Activated CD8-positive, alpha-beta T cell treated with anti-CD3 and anti-CD28 coated beads, Interleukin-2, amount 10 ng/mL, durations not matched to agents 7 days and 5 days (primary cell): ENCODE measurements at regions not wholly inside any gene's neighbourhood (a gene's known extent, or its start where the extent isn't known, plus 50 kb on each side); places are given as distances from the start of the nearest gene placed in this dataset.
"Not testable (repeated sequence)": the region's sequence is repeated elsewhere in the genome, so short reads cannot be mapped to it uniquely, and the experiment has no call there.

Source experiments
- ATAC-seq: fragments of 150-1000 bp; cut with Tn5 transposase; one replicate; pipeline ENCODE4 v1.10.0; 2021; ENCODE audit warnings: moderate library complexity
- CTCF ChIA-PET: fragments of 350-600 bp; sonication (Branson Sonifier 250); formaldehyde crosslinking; loops from one replicate; lab custom pipeline; 2021; ENCODE audit warnings: antibody characterized with exemption; lab: Charles Lee
- POLR2A ChIA-PET: fragments of 350-600 bp; sonication (Branson Sonifier 250); formaldehyde crosslinking; loops from one replicate; lab custom pipeline; 2021; ENCODE audit warnings: antibody characterized with exemption; lab: Charles Lee
- DNase-seq: peaks from one replicate; pipeline ENCODE4 v3.0.0-alpha.2; 2020
- H3K27ac Mint-ChIP-seq: one replicate; pipeline ENCODE4 v1.8.0; 2021; ENCODE audit warnings: mild to moderate bottlenecking, mixed read lengths
- H3K27me3 Mint-ChIP-seq: one replicate; pipeline ENCODE4 v1.8.0; 2021; ENCODE audit warnings: low read depth, mixed read lengths
- H3K36me3 Mint-ChIP-seq: one replicate; pipeline ENCODE4 v1.8.0; 2021; ENCODE audit warnings: low read depth, mixed read lengths
- H3K4me1 Mint-ChIP-seq: one replicate; pipeline ENCODE4 v1.8.0; 2021; ENCODE audit warnings: low read depth, mixed read lengths
- H3K4me3 Mint-ChIP-seq: one replicate; pipeline ENCODE4 v1.8.0; 2021; ENCODE audit warnings: mild to moderate bottlenecking, mixed read lengths
- H3K9me3 Mint-ChIP-seq: one replicate; pipeline ENCODE4 v1.8.0; 2022; ENCODE audit warnings: mixed read lengths; ENCODE audit not compliant: insufficient read depth

DNA sequence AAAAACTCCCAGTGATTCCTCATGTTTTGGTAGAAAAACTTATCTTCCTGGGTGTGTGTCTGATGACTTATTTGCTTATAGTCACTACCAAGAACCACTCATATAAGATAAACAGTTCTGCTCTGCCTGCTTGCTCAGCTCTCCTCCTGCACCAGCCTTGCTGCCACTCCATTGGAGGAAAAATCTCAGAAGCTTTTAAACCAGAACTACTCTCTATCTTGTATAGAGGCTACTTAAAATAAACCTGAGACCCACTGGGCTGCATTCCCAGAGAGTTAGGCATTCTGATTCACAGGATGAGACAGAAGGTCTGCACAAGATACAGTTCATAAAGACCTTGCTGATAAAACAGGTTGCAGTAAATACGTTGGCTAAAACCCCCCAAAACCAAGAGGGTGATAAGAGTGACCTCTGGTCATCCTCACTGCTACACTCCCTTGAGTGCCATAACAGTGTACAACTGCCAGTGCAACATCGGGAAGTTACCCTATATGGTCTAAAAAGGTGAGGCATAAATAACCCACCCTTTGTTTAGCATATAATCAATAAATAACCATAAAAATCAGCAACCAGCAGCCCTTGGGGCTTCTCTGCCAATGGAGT lies 728.3 kb downstream of the EPHA7 start:
- ATAC-seq (no peak), DNase-seq (no peak)
- Mint-ChIP-seq H3K9me3 (no peaks in the 10 kb centered on the region), H3K4me1 (no peaks in the 10 kb centered on the region), H3K27ac (no peak overlapping the region), H3K27me3 (no peaks in the 10 kb centered on the region), H3K4me3 (no peak overlapping the region), H3K36me3 (no peaks in the 10 kb centered on the region)
- ChIA-PET CTCF (no interaction called here), POLR2A (no interaction called here)

DNA sequence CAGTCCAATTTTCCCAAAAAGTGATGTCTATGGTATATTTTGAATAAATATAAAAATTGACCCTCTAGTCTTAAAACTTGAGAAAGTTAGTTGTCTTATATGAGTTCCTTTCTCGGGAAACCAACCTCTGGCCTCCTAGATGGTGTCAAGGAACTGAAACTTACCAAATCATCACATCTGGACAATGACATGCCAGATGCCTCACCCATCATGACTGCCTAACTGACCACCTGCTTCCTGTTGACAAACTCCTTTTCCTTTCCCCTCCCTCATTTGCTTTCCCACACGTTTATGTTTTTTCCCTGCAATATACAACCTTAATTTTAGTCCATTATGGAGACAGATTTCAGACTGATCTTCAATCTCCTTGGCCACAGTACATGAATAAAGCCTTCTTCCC lies 731.0 kb downstream of the EPHA7 start:
- no peaks in the 10 kb centered on the region for H3K36me3 Mint-ChIP-seq
- no peak overlapping the region for H3K27ac Mint-ChIP-seq
- no peaks in the 10 kb centered on the region for H3K9me3 Mint-ChIP-seq
- no peak for DNase-seq
- ATAC-seq, result no peak
- CTCF ChIA-PET, result no interaction called here
- H3K27me3 Mint-ChIP-seq, result no peaks in the 10 kb centered on the region
- POLR2A ChIA-PET, result no interaction called here
- no peaks in the 10 kb centered on the region for H3K4me1 Mint-ChIP-seq
- no peak overlapping the region for H3K4me3 Mint-ChIP-seq

DNA sequence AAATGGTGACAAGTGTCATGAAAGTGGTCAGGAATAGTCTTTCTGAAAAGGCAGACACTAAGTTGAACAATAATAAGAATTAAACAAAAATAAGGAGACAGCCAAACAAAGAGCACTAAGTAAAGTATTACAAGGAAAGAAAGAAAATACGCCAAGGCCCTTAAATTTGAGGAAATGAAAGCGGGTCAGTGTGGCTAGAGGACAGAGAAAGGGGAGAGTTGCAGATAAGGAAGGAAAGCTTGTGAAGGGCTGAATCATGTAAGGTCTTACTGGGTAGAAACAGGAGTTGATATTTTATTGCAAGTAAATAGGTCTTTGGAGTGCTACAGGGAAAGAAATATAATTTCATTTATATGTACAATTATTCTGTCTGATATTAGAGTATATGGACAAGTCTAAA lies 732.1 kb downstream of the EPHA7 start:
- POLR2A ChIA-PET, result no interaction called here
- CTCF ChIA-PET, result no interaction called here
- Mint-ChIP-seq H3K9me3 (no peaks in the 10 kb centered on the region), H3K36me3 (no peaks in the 10 kb centered on the region), H3K4me1 (no peaks in the 10 kb centered on the region), H3K27ac (no peak overlapping the region), H3K27me3 (no peaks in the 10 kb centered on the region), H3K4me3 (no peak overlapping the region)
- DNase-seq, result no peak
- ATAC-seq, result no peak

DNA sequence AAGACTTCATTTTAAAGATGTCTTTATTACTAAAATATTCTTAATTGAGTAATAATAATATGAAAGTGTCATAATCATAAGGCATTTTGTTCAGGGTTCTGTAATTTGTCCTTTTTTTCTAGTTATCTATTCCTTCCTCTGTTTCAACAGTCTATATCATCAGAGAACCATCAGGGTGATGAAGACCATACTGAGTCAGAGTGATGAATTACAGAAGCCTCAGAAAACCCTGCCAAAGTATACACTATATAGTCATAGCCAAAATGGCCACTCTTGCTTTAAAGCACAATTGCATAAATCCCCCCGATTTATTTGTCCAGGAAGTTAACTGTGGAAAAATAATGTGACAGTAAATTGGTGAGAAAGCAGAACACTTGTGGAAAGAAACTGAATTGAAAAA lies 735.0 kb downstream of the EPHA7 start:
- no peak overlapping the region for H3K4me3 Mint-ChIP-seq
- H3K4me1 Mint-ChIP-seq, result no peaks in the 10 kb centered on the region
- H3K36me3 Mint-ChIP-seq, result no peaks in the 10 kb centered on the region
- no peak overlapping the region for H3K27ac Mint-ChIP-seq
- ChIA-PET CTCF (no interaction called here), POLR2A (no interaction called here)
- no peaks in the 10 kb centered on the region for H3K27me3 Mint-ChIP-seq
- DNase-seq, result no peak
- ATAC-seq, result no peak
- H3K9me3 Mint-ChIP-seq, result peaks cover 4% of the 10 kb centered on the region

DNA sequence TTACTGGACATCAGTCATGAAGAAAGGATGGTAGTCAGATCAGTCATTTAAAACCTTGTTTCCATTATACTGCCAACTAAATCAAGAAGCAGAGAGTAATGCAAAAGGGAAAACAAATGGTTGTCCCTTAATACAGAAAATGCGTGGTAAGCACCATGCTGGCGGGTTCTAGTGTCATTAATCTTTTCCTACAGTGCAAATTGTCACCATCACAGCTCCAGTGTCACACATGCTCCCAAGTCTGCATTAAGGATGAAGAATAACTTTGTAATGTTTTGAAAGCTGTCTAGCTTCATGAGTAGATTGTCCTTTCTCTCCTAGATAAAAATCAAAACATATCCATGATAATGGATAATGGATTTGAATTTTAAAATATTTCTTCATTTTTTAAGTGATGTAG lies 735.6 kb downstream of the EPHA7 start:
- CTCF ChIA-PET, result no interaction called here

DNA sequence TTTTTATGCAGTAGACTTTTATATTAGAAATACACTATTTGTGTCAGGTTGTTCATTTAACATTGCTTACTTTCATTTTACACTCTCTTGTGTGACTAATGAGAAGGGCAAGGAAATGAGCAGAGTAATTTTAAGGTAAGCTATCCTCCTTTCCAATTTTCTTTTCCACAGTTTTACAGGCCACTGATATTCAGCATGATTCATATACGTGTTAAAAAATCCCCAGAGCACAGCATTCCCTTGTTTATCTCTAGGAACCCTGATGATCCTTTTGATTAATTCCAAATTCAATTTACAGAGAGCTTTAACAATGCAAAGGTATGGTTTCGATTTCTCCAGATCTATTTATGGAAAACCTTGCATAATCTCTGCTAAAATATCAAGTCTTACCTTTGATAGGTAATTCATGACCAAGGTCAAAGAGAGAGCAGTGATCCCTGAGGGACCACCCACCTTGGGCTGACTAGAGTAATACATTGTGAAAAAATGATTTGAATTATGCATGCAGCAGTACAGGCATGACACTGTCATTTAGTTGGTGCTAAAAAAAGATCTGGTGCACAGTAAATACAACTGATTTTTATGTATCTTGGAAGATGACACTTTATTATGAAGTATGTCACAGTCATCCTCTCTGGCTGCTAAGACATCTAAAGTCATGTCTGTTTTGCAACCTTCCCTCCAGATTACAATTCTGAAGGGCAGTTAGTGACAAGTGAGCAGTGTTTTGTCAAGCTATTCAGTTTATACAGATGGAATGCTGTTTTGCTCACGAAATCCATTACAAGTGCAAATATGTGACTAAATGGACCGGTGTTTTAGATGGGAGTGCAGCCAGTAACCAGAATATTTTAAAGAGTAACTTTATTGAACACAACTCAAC lies 736.6 kb downstream of the EPHA7 start:
- no peaks in the 10 kb centered on the region for H3K36me3 Mint-ChIP-seq

More for the DNA sequence above, 735.6 kb downstream of the EPHA7 start:
- DNase-seq (no peak), ATAC-seq (no peak)
- H3K4me1 Mint-ChIP-seq, result no peaks in the 10 kb centered on the region
- H3K9me3 Mint-ChIP-seq, result peaks cover 4% of the 10 kb centered on the region
- no peaks in the 10 kb centered on the region for H3K36me3 Mint-ChIP-seq
- H3K27ac Mint-ChIP-seq, result no peak overlapping the region
- H3K4me3 Mint-ChIP-seq, result no peak overlapping the region
- no peaks in the 10 kb centered on the region for H3K27me3 Mint-ChIP-seq
- POLR2A ChIA-PET, result no interaction called here

DNA sequence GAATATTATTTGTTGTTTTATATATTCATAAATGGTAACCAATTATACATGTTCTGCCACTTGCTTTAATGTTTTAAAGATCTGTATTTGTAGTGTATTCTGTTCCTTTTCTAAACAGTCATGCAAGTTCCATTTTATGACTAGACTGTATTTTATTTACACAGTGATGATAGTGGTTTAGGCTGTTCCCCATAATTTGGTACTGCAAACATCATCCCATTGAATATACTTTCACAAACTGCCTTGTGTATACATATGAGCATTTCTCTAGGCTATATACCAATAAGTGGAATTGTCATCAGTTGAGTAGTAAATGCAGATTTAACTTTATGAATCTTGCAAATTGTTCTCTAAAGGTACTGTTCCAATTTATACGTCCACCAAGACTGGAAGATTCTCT lies 738.0 kb downstream of the EPHA7 start:
- H3K4me3 Mint-ChIP-seq, result no peak overlapping the region
- CTCF ChIA-PET, result no interaction called here
- no peaks in the 10 kb centered on the region for H3K4me1 Mint-ChIP-seq
- H3K27me3 Mint-ChIP-seq, result no peaks in the 10 kb centered on the region
- no peak for ATAC-seq
- DNase-seq, result no peak
- H3K27ac Mint-ChIP-seq, result no peak overlapping the region
- H3K36me3 Mint-ChIP-seq, result no peaks in the 10 kb centered on the region
- POLR2A ChIA-PET, result no interaction called here
- H3K9me3 Mint-ChIP-seq, result peaks cover 4% of the 10 kb centered on the region

More for the DNA sequence above, 736.6 kb downstream of the EPHA7 start:
- Mint-ChIP-seq H3K9me3 (peaks cover 4% of the 10 kb centered on the region), H3K27ac (no peak overlapping the region), H3K27me3 (no peaks in the 10 kb centered on the region), H3K4me1 (no peaks in the 10 kb centered on the region), H3K4me3 (no peak overlapping the region)
- no peak for DNase-seq
- CTCF ChIA-PET, result no interaction called here
- POLR2A ChIA-PET, result no interaction called here
- no peak for ATAC-seq

DNA sequence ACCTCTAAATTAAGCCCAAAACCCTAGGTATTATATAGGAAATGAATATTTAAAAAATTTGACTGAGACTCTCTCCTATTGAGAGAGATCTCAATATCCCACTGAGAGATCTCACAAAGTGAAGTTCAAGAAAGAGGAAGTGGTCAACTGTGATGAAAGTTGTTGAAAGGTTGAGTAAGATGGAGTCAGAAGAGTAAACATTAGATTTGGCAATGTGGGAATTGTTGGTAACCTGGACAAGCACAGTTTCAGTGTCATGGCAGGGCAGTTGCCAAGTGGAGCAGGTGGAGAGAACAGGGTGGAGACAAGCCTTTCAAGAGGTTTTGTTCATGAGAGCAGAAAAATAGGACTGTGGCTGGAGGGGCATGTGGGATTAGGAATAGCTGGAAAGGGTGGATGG lies 747.9 kb downstream of the EPHA7 start:
- POLR2A ChIA-PET, CTCF ChIA-PET, ATAC-seq, H3K4me1 Mint-ChIP-seq, DNase-seq, H3K9me3 Mint-ChIP-seq, H3K4me3 Mint-ChIP-seq, H3K27me3 Mint-ChIP-seq, H3K36me3 Mint-ChIP-seq, H3K27ac Mint-ChIP-seq: not testable (repeated sequence)

DNA sequence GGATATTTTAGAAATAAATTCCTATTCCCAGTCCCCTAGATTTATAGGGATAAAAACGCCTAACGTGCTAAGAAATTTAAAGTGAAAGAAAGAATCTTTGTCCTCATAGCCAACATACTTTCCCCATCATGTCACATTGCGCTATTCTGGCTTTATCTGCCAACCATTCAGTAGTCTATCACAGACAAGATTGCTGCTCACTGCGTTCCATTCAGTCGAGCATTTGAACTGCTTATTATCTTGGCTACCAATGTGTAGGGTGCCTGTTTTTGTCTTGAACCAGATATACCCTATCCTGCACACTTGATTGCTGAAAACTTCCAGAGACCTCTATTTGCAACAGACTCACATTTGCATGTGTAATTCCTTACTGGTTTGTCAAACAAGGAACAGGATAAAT lies 751.5 kb downstream of the EPHA7 start:
- Mint-ChIP-seq H3K9me3 (no peaks in the 10 kb centered on the region), H3K27ac (no peak overlapping the region), H3K27me3 (no peaks in the 10 kb centered on the region), H3K4me3 (no peak overlapping the region), H3K36me3 (no peaks in the 10 kb centered on the region), H3K4me1 (no peaks in the 10 kb centered on the region)
- ChIA-PET CTCF (no interaction called here), POLR2A (no interaction called here)
- ATAC-seq (no peak), DNase-seq (no peak)

DNA sequence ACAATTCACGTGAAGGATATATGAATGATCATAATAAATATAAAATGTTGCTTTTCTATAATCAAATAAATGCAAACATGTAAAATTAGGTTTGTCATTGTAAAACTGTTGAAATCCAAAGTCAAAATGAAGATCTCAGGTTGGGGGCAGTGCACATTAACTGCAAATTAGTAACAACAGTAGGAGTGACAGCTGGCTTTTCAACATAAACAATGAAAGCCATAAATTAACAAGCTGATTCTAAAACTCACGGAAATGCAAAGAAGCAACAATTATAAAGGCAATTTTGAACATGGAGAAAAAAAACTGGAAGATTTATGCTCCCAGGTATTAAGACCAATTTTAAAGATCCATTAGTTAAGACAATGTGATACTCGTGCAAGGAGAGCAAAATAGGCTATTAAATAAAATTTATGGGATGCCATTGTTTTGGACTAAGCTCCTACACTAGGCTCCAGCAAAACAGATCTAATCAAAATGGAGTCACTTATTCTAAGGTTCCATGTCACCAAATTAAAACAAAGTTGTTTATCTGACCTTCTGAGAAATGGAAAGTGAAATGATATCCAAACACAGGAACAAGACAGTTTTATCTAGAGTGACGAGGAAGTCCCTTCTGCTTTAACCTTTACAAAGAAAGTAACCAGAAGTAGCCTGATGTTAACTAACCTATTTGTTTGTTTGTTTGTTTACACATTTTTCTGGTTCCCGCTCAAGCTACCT lies 770.8 kb downstream of the EPHA7 start:
- H3K27ac Mint-ChIP-seq, result no peak overlapping the region
- H3K27me3 Mint-ChIP-seq, result no peaks in the 10 kb centered on the region
- POLR2A ChIA-PET, result no interaction called here
- DNase-seq (no peak), ATAC-seq (no peak)
- H3K36me3 Mint-ChIP-seq, result no peaks in the 10 kb centered on the region
- CTCF ChIA-PET, result no interaction called here
- peaks cover 4% of the 10 kb centered on the region for H3K9me3 Mint-ChIP-seq
- no peaks in the 10 kb centered on the region for H3K4me1 Mint-ChIP-seq
- no peak overlapping the region for H3K4me3 Mint-ChIP-seq

DNA sequence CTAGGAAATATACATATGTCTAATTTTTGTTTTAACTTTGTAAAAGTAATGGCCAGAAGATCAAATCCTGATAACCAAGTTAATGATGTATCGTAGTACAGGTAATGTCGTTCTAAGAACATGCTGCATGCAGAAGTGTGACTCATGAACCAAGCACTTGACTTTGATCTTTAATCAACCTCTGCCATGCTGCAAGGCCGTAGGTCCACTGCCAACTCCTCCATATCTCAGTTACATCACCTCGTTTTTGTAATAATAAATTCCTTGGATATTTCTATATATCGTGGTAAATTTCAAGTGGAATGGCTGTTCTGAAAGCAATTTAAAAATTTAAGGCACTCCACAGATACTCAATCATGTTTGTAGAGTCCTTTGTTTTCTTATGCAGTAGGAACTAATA lies 771.7 kb downstream of the EPHA7 start:
- POLR2A ChIA-PET, result no interaction called here
- Mint-ChIP-seq H3K27me3 (no peaks in the 10 kb centered on the region), H3K4me1 (no peaks in the 10 kb centered on the region), H3K9me3 (peaks cover 4% of the 10 kb centered on the region), H3K36me3 (no peaks in the 10 kb centered on the region), H3K4me3 (no peak overlapping the region), H3K27ac (no peak overlapping the region)
- DNase-seq, result no peak
- ATAC-seq, result no peak
- CTCF ChIA-PET, result interaction anchor here (1.0 kb wide), 1 partner anchor 1707 kb away, joined by 3 read pairs; no protein-coding TSS in a partner anchor

DNA sequence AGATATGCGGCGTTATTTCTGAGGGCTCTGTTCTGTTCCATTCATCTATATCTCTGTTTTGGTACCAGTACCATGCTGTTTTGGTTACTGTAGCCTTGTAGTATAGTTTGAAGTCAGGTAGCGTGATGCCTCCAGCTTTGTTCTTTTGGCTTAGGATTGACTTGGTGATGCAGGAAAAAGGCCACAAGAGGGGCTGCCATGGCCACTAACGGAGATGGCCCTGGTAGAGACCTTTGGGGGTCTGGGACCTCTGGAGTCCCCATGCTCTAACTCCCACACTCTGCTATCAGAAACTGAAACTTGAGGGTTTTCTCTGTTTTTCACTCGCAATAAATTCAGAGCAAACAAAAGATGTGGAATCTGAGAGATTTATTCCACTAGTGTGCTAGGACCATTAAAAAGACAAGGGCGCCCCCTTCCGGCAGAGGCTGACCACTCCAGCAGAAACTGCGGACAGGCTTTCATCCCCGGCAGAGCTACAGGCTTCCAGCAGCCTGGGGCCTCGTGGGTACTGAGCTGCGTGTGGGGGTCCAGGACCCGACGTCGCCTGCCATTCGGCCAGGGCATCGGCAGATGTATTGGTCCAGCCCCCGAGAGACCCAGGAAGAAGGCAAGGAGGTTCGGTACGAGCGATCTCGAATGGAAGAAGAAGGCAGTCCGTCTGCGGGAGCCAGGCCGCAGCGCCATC lies 775.1 kb downstream of the EPHA7 start:
- H3K36me3 Mint-ChIP-seq, H3K9me3 Mint-ChIP-seq, H3K27ac Mint-ChIP-seq, ATAC-seq, POLR2A ChIA-PET, H3K27me3 Mint-ChIP-seq, H3K4me3 Mint-ChIP-seq, CTCF ChIA-PET, H3K4me1 Mint-ChIP-seq: not testable (repeated sequence)
- DNase-seq, result peak; percentile 26
